ENCODE measurements at regions not wholly inside any gene's neighbourhood (a gene's known extent, or its start where the extent isn't known, plus 50 kb on each side); places are given as distances from the start of the nearest gene placed in this dataset.

DNA sequence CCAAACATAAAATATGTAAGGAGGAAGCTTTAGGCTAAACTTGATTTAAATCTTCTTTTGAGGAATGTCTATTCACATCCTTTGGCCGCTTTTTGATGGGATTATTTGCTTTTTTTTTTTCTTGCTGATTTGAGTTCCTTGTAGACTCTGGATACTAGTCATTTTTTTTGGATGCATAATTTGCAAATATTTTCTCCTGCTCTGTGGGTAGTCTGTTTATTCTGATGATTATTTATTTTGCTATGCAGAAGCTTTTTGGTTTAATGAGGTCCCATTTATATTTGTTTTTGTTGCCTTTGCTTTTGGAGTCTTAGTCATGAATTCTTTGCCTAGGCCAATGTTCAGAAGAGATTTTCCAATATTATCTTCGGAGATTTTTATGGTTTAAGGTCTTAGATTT is 144.9 kb downstream of the MAGEC2 start:
- Histone ChIP-seq H3K27me3 (ENCODE audit: control insufficient read depth, insufficient read depth, low read length) (no peaks in the 10 kb centered on the region), H3K4me3 (ENCODE audit: low read length in 3 of 3) (no peak overlapping the region), H3K9ac (ENCODE audit: low read length in 3 of 3) (no peak overlapping the region), H3K9me3 (ENCODE audit: control insufficient read depth in 2 of 3, insufficient read depth in 1 of 3, low read length in 3 of 3) (no peaks in the 10 kb centered on the region), H3K36me3 (ENCODE audit: control insufficient read depth in 2 of 3, insufficient read depth in 3 of 3, low read length in 3 of 3) (no peaks in the 10 kb centered on the region), H3K27ac (ENCODE audit: low read depth in 2 of 2, low read length in 2 of 2) (no peak overlapping the region), H3K4me1 (ENCODE audit: control insufficient read depth in 2 of 3, insufficient read depth in 2 of 3, low read depth in 1 of 3, low read length in 3 of 3) (no peaks in the 10 kb centered on the region)
- TF ChIP-seq, protein P1, sequence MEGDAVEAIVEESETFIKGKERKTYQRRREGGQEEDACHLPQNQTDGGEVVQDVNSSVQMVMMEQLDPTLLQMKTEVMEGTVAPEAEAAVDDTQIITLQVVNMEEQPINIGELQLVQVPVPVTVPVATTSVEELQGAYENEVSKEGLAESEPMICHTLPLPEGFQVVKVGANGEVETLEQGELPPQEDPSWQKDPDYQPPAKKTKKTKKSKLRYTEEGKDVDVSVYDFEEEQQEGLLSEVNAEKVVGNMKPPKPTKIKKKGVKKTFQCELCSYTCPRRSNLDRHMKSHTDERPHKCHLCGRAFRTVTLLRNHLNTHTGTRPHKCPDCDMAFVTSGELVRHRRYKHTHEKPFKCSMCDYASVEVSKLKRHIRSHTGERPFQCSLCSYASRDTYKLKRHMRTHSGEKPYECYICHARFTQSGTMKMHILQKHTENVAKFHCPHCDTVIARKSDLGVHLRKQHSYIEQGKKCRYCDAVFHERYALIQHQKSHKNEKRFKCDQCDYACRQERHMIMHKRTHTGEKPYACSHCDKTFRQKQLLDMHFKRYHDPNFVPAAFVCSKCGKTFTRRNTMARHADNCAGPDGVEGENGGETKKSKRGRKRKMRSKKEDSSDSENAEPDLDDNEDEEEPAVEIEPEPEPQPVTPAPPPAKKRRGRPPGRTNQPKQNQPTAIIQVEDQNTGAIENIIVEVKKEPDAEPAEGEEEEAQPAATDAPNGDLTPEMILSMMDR (IDR thresholded peaks at IDR 0.05; ENCODE audit: borderline replicate concordance, extremely low read depth, insufficient read depth) = no peak
- DNase-seq (no peak), FAIRE-seq (no peak)
- intact Hi-C loops (cut with DNase I) = no loop called here

DNA sequence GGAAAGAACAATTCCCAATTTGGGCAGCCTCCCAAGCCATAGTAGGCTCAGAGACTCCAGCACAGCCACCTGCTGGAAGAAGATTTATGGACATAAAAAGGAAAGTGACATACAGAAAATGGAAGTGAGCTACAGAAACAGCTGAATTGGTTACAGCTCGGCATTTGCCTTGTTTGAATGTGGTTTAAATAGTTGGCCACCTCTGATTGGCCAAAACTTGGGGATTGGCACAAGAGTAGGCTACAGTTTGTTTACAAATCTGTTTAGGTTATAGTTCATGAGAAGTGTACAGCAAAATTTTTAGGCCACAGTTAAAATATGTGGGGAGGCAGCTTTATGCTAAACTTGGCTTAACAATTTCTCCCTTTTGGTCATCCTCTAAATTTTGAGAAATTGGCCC is 150.4 kb downstream of the MAGEC1 start:
- H3K9me3 ChIP-seq (ENCODE audit: control insufficient read depth in 2 of 3, insufficient read depth in 1 of 3, low read length in 3 of 3) = no peaks in the 10 kb centered on the region
- H3K36me3 ChIP-seq (ENCODE audit: control insufficient read depth in 2 of 3, insufficient read depth in 3 of 3, low read length in 3 of 3) = no peaks in the 10 kb centered on the region
- H3K9ac ChIP-seq (ENCODE audit: low read length in 3 of 3) = no peak overlapping the region
- intact Hi-C loops (cut with DNase I) = no loop called here
- DNase-seq (no peak), FAIRE-seq (no peak)
- TF ChIP-seq, protein P1 (IDR thresholded peaks at IDR 0.05; ENCODE audit: borderline replicate concordance, extremely low read depth, insufficient read depth) = no peak
- H3K4me3 ChIP-seq (ENCODE audit: low read length in 3 of 3) = no peak overlapping the region
- H3K27ac ChIP-seq (ENCODE audit: low read depth in 2 of 2, low read length in 2 of 2) = no peak overlapping the region
- H3K4me1 ChIP-seq (ENCODE audit: control insufficient read depth in 2 of 3, insufficient read depth in 2 of 3, low read depth in 1 of 3, low read length in 3 of 3) = no peaks in the 10 kb centered on the region
- H3K27me3 ChIP-seq (ENCODE audit: control insufficient read depth, insufficient read depth, low read length) = no peaks in the 10 kb centered on the region

DNA sequence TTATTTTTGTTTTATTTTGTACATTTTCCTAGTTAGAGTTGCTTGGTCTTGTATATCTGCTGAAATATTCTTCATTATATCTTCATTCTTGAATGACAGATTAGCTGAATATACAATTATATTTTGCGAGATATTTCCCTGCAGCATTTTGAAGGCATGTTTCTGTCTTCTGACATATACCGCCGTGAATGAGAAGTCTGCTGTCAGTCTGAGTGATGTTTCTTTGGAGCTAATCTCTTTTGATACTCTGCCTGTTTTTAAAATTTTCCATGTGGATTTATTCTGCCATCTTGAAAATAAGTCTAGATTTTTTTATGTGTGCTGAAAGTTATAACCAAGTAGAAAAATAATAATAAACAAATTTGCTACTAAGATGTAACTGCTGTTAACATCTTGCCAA is 148.5 kb downstream of the MAGEC1 start:
- no peaks in the 10 kb centered on the region for H3K36me3 ChIP-seq (ENCODE audit: control insufficient read depth in 2 of 3, insufficient read depth in 3 of 3, low read length in 3 of 3)
- H3K9ac ChIP-seq (ENCODE audit: low read length in 3 of 3) = no peak overlapping the region
- no peak overlapping the region for H3K27ac ChIP-seq (ENCODE audit: low read depth in 2 of 2, low read length in 2 of 2)
- H3K9me3 ChIP-seq (ENCODE audit: control insufficient read depth in 2 of 3, insufficient read depth in 1 of 3, low read length in 3 of 3) = no peaks in the 10 kb centered on the region
- no peak overlapping the region for H3K4me3 ChIP-seq (ENCODE audit: low read length in 3 of 3)
- TF ChIP-seq, protein P1 (IDR thresholded peaks at IDR 0.05; ENCODE audit: borderline replicate concordance, extremely low read depth, insufficient read depth) = no peak
- intact Hi-C loops (cut with DNase I) = no loop called here
- H3K27me3 ChIP-seq (ENCODE audit: control insufficient read depth, insufficient read depth, low read length) = no peaks in the 10 kb centered on the region
- H3K4me1 ChIP-seq (ENCODE audit: control insufficient read depth in 2 of 3, insufficient read depth in 2 of 3, low read depth in 1 of 3, low read length in 3 of 3) = no peaks in the 10 kb centered on the region
- FAIRE-seq = no peak
- DNase-seq = no peak

DNA sequence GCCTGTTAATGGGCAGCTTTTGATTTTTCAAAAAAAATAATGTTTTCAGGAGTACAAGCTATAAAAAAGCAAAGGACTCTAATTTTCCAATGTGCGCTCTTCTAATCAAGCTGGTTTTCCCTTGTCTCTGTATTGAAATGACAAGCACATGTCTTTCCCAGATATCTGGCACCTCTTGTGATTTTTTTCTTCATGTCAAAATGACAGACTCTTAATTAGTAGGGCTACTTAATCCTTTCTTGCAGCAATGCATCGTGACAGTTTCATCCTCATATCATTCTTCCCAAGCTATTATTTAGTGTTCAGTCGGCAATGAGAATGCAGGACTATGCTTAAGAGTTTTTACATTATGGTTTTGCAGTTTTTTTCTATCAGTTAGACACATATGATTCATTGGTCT is 139.5 kb downstream of the MAGEC1 start:
- no peaks in the 10 kb centered on the region for H3K36me3 ChIP-seq (ENCODE audit: control insufficient read depth in 2 of 3, insufficient read depth in 3 of 3, low read length in 3 of 3)
- FAIRE-seq = no peak
- no peak for DNase-seq
- TF ChIP-seq, protein P1 (IDR thresholded peaks at IDR 0.05; ENCODE audit: borderline replicate concordance, extremely low read depth, insufficient read depth) = no peak
- no peak overlapping the region for H3K4me3 ChIP-seq (ENCODE audit: low read length in 3 of 3)
- H3K27me3 ChIP-seq (ENCODE audit: control insufficient read depth, insufficient read depth, low read length) = no peaks in the 10 kb centered on the region
- H3K4me1 ChIP-seq (ENCODE audit: control insufficient read depth in 2 of 3, insufficient read depth in 2 of 3, low read depth in 1 of 3, low read length in 3 of 3) = no peaks in the 10 kb centered on the region
- intact Hi-C loops (cut with DNase I) = no loop called here
- H3K9me3 ChIP-seq (ENCODE audit: control insufficient read depth in 2 of 3, insufficient read depth in 1 of 3, low read length in 3 of 3) = no peaks in the 10 kb centered on the region
- H3K27ac ChIP-seq (ENCODE audit: low read depth in 2 of 2, low read length in 2 of 2) = no peak overlapping the region
- no peak overlapping the region for H3K9ac ChIP-seq (ENCODE audit: low read length in 3 of 3)
